ENCODE measurements at regions not wholly inside any gene's neighbourhood (a gene's known extent, or its start where the extent isn't known, plus 50 kb on each side); places are given as distances from the start of the nearest gene placed in this dataset.

GRCh38 chr7:155188357-155188756 lies 109.3 kb upstream of the INSIG1 start:
- BruUV-seq (replicated peaks) = no TSS peak

GRCh38 chr7:155188821-155189581 lies 108.7 kb upstream of the INSIG1 start:
- Histone ChIP-seq H3K36me3 (ENCODE audit: control insufficient read depth, insufficient read depth, low read length) (no peaks in the 10 kb centered on the region), H3K4me3 (ENCODE audit: low read depth, low read length) (no peak overlapping the region), H3K4me1 (no peaks in the 10 kb centered on the region), H3K9me3 (peaks cover 19% of the 10 kb centered on the region), H3K27me3 (replicated peaks; ENCODE audit: control insufficient read depth, insufficient read depth, low read length) (no peaks in the 10 kb centered on the region)
- Mint-ChIP-seq H3K4me1 (ENCODE audit: low read depth, unreplicated experiment) (no peaks in the 10 kb centered on the region), H3K4me3 (ENCODE audit: unreplicated experiment) (no peak overlapping the region), H3K36me3 (ENCODE audit: insufficient read depth, unreplicated experiment) (no peaks in the 10 kb centered on the region), H3K27ac (ENCODE audit: unreplicated experiment) (no peak overlapping the region), H3K27me3 (ENCODE audit: insufficient read depth, unreplicated experiment) (peaks cover 3% of the 10 kb centered on the region), H3K9me3 (ENCODE audit: unreplicated experiment) (peaks cover 26% of the 10 kb centered on the region)
- TF ChIP-seq, protein P1, sequence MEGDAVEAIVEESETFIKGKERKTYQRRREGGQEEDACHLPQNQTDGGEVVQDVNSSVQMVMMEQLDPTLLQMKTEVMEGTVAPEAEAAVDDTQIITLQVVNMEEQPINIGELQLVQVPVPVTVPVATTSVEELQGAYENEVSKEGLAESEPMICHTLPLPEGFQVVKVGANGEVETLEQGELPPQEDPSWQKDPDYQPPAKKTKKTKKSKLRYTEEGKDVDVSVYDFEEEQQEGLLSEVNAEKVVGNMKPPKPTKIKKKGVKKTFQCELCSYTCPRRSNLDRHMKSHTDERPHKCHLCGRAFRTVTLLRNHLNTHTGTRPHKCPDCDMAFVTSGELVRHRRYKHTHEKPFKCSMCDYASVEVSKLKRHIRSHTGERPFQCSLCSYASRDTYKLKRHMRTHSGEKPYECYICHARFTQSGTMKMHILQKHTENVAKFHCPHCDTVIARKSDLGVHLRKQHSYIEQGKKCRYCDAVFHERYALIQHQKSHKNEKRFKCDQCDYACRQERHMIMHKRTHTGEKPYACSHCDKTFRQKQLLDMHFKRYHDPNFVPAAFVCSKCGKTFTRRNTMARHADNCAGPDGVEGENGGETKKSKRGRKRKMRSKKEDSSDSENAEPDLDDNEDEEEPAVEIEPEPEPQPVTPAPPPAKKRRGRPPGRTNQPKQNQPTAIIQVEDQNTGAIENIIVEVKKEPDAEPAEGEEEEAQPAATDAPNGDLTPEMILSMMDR (IDR thresholded peaks at IDR 0.05; ENCODE audit: insufficient read depth in 1 of 2, low read depth in 1 of 2, low read length in 1 of 2, severe bottlenecking in 1 of 2, unreplicated experiment in 1 of 2) = no peak
- ChIA-PET CTCF (interaction anchor here (0.7 kb wide), 1 partner anchor 99 kb away, joined by 4 read pairs; no protein-coding TSS in a partner anchor), POLR2A (no interaction called here)
- DNase-seq = no peak
- BruUV-seq (replicated peaks) = no TSS peak
- intact Hi-C loops (cut with micrococcal nuclease; ENCODE audit: unreplicated experiment) = no loop called here

More at GRCh38 chr7:155188357-155188756, 109.3 kb upstream of the INSIG1 start:
- no peaks in the 10 kb centered on the region for H3K4me1 Mint-ChIP-seq (ENCODE audit: low read depth, unreplicated experiment)
- H3K36me3 Mint-ChIP-seq (ENCODE audit: insufficient read depth, unreplicated experiment) = no peaks in the 10 kb centered on the region
- H3K27me3 ChIP-seq (replicated peaks; ENCODE audit: control insufficient read depth, insufficient read depth, low read length) = no peaks in the 10 kb centered on the region
- no peak overlapping the region for H3K4me3 ChIP-seq (ENCODE audit: low read depth, low read length)
- H3K9me3 ChIP-seq = peaks cover 20% of the 10 kb centered on the region
- ChIA-PET POLR2A (no interaction called here), CTCF (no interaction called here)
- intact Hi-C loops (cut with micrococcal nuclease; ENCODE audit: unreplicated experiment) = no loop called here
- no peak for DNase-seq
- TF ChIP-seq, protein P1 (IDR thresholded peaks at IDR 0.05; ENCODE audit: insufficient read depth in 1 of 2, low read depth in 1 of 2, low read length in 1 of 2, severe bottlenecking in 1 of 2, unreplicated experiment in 1 of 2) = no peak
- H3K4me1 ChIP-seq = no peaks in the 10 kb centered on the region
- H3K27me3 Mint-ChIP-seq (ENCODE audit: insufficient read depth, unreplicated experiment) = peaks cover 3% of the 10 kb centered on the region
- no peak overlapping the region for H3K27ac Mint-ChIP-seq (ENCODE audit: unreplicated experiment)
- peaks cover 33% of the 10 kb centered on the region for H3K9me3 Mint-ChIP-seq (ENCODE audit: unreplicated experiment)
- no peaks in the 10 kb centered on the region for H3K36me3 ChIP-seq (ENCODE audit: control insufficient read depth, insufficient read depth, low read length)
- no peak overlapping the region for H3K4me3 Mint-ChIP-seq (ENCODE audit: unreplicated experiment)

- CTCF ChIA-PET = interaction anchor here (0.7 to 1.5 kb wide), 3 partner anchors 98 to 156 kb away, joined by 4 to 7 read pairs (median 4); no protein-coding TSS in a partner anchor
- peaks cover 15% of the 10 kb centered on the region for H3K9me3 ChIP-seq
- intact Hi-C loops (cut with micrococcal nuclease; ENCODE audit: unreplicated experiment) = no loop called here
- Mint-ChIP-seq H3K27me3 (ENCODE audit: insufficient read depth, unreplicated experiment) (peaks cover 3% of the 10 kb centered on the region), H3K27ac (ENCODE audit: unreplicated experiment) (no peak overlapping the region), H3K36me3 (ENCODE audit: insufficient read depth, unreplicated experiment) (no peaks in the 10 kb centered on the region), H3K4me3 (ENCODE audit: unreplicated experiment) (no peak overlapping the region), H3K9me3 (ENCODE audit: unreplicated experiment) (peaks cover 25% of the 10 kb centered on the region), H3K4me1 (ENCODE audit: low read depth, unreplicated experiment) (no peaks in the 10 kb centered on the region)
- BruUV-seq (replicated peaks) = no TSS peak
- POLR2A ChIA-PET = no interaction called here
- no peak for DNase-seq
- TF ChIP-seq, protein P1 (IDR thresholded peaks at IDR 0.05; ENCODE audit: insufficient read depth in 1 of 2, low read depth in 1 of 2, low read length in 1 of 2, severe bottlenecking in 1 of 2, unreplicated experiment in 1 of 2) = no peak
- H3K4me1 ChIP-seq = no peaks in the 10 kb centered on the region
- no peaks in the 10 kb centered on the region for H3K27me3 ChIP-seq (replicated peaks; ENCODE audit: control insufficient read depth, insufficient read depth, low read length)
- H3K4me3 ChIP-seq (ENCODE audit: low read depth, low read length) = no peak overlapping the region
- H3K36me3 ChIP-seq (ENCODE audit: control insufficient read depth, insufficient read depth, low read length) = no peaks in the 10 kb centered on the region
Measured at GRCh38 chr7:155189590-155189989, 108.1 kb upstream of the INSIG1 start.
